CD14-positive monocyte (primary cell): ENCODE measurements at regions not wholly inside any gene's neighbourhood (a gene's known extent, or its start where the extent isn't known, plus 50 kb on each side); places are given as distances from the start of the nearest gene placed in this dataset.

Experiments used
- DNase-seq, 3 donors: peaks; one replicate each; pipeline ENCODE4 v3.0.0-alpha.2; 2011 to 2022
- H2AFZ ChIP-seq: 2 replicates; pipeline ENCODE4 v1.6.0; 2012; ENCODE audit warnings: mild to moderate bottlenecking, low read depth, low read length, inconsistent platforms; ENCODE audit not compliant: insufficient read depth, poor library complexity, severe bottlenecking
- H3K27ac ChIP-seq, 2 donors: 1 replicate in 1 of 2; 2 replicates in 1 of 2; pipeline ENCODE4 v1.5.1; 2012 to 2013; ENCODE audit warnings: low read length in 2 of 2, control low read depth in 1 of 2, inconsistent platforms in 1 of 2, low read depth in 1 of 2, mild to moderate bottlenecking in 1 of 2
- H3K27me3 ChIP-seq, 2 donors: one replicate each; pipeline versions ENCODE4 v1.6.0 to v1.6.1; 2011 to 2013; ENCODE audit warnings: low read length in 2 of 2; ENCODE audit not compliant: control insufficient read depth in 2 of 2, insufficient read depth in 2 of 2
- H3K36me3 ChIP-seq, 2 donors: replicated peaks in 1 of 2; 1 replicate in 1 of 2; 2 replicates in 1 of 2; pipeline versions ENCODE4 v1.5.1 to v1.6.1; 2012 to 2013; ENCODE audit warnings: low read length in 2 of 2, control low read depth in 1 of 2, inconsistent platforms in 1 of 2, mild to moderate bottlenecking in 1 of 2; ENCODE audit not compliant: insufficient read depth in 2 of 2, control insufficient read depth in 1 of 2
- H3K4me1 ChIP-seq, 2 donors: 1 replicate in 1 of 2; 2 replicates in 1 of 2; pipeline versions ENCODE4 v1.5.1 to v1.6.1; 2012 to 2013; ENCODE audit warnings: low read length in 2 of 2, control low read depth in 1 of 2, inconsistent platforms in 1 of 2, mild to moderate bottlenecking in 1 of 2, moderate library complexity in 1 of 2; ENCODE audit not compliant: insufficient read depth in 2 of 2, control insufficient read depth in 1 of 2
- H3K4me2 ChIP-seq: replicated peaks from 2 replicates; pipeline ENCODE3; 2012; ENCODE audit warnings: low read length, moderate library complexity, mild to moderate bottlenecking; ENCODE audit not compliant: poor library complexity, severe bottlenecking; ENCODE audit errors: extremely low read depth
- H3K4me3 ChIP-seq, 3 experiments: fragments of 200-600 bp in 1 of 3; sonication (generic) in 1 of 3; replicated peaks in 1 of 3; 1 replicate in 2 of 3; 2 replicates in 1 of 3; pipeline ENCODE4 v1.5.1; 2011 to 2013; ENCODE audit warnings: low read length in 3 of 3, mild to moderate bottlenecking in 3 of 3, control low read depth in 2 of 3, low read depth in 2 of 3, inconsistent platforms in 1 of 3, moderate library complexity in 1 of 3
- H3K79me2 ChIP-seq: 2 replicates; pipeline ENCODE4 v1.6.0; 2012; ENCODE audit warnings: mild to moderate bottlenecking, control low read depth, inconsistent platforms, low read length, moderate library complexity; ENCODE audit not compliant: insufficient read depth
- H3K9ac ChIP-seq: 2 replicates; pipeline ENCODE4 v1.6.0; 2017; ENCODE audit warnings: low read length, mild to moderate bottlenecking; ENCODE audit not compliant: insufficient read depth, poor library complexity, severe bottlenecking
- H3K9me3 ChIP-seq, 2 donors: replicated peaks in 1 of 2; 1 replicate in 1 of 2; 2 replicates in 1 of 2; pipeline versions ENCODE4 v1.5.1 to v1.6.1; 2012 to 2013; ENCODE audit warnings: low read length in 2 of 2, control low read depth in 1 of 2; ENCODE audit not compliant: control insufficient read depth in 1 of 2, insufficient read depth in 1 of 2
- H4K20me1 ChIP-seq: 2 replicates; pipeline ENCODE4 v1.6.0; 2012; ENCODE audit warnings: mild to moderate bottlenecking, low read length, control low read depth, moderate library complexity; ENCODE audit not compliant: insufficient read depth
- H3K27ac Mint-ChIP-seq, 7 donors: one replicate each; pipeline ENCODE4 v1.8.0; 2020; ENCODE audit warnings: mild to moderate bottlenecking in 7 of 7, mixed read lengths in 7 of 7, moderate library complexity in 6 of 7, inconsistent platforms in 2 of 7
- H3K27me3 Mint-ChIP-seq, 3 donors: one replicate each; pipeline ENCODE4 v1.8.0; 2021 to 2022; ENCODE audit warnings: low read depth in 3 of 3, mild to moderate bottlenecking in 3 of 3, mixed read lengths in 3 of 3, moderate library complexity in 3 of 3, inconsistent platforms in 1 of 3
- H3K36me3 Mint-ChIP-seq, 2 donors: one replicate each; pipeline ENCODE4 v1.8.0; 2020; ENCODE audit warnings: mixed read lengths in 2 of 2, inconsistent platforms in 1 of 2, mild to moderate bottlenecking in 1 of 2
- H3K4me1 Mint-ChIP-seq: one replicate; pipeline ENCODE4 v1.8.0; 2020; ENCODE audit warnings: mild to moderate bottlenecking, mixed read lengths
- H3K4me3 Mint-ChIP-seq, 2 donors: one replicate each; pipeline ENCODE4 v1.8.0; 2020; ENCODE audit warnings: mild to moderate bottlenecking in 2 of 2, mixed read lengths in 2 of 2, moderate library complexity in 1 of 2
- H3K9me3 Mint-ChIP-seq, 7 donors: one replicate each; pipeline ENCODE4 v1.8.0; 2020 to 2022; ENCODE audit warnings: mixed read lengths in 7 of 7, mild to moderate bottlenecking in 6 of 7, moderate library complexity in 6 of 7, inconsistent platforms in 2 of 7
- WGBS: methylation state at CpG from one replicate; pipeline ENCODE4 v1.1.5; 2013; ENCODE audit warnings: missing lambda C conversion rate; ENCODE audit not compliant: insufficient coverage; 5-methylcytosine and 5-hydroxymethylcytosine counted together
- intact Hi-C, 2 donors: fragments of 100-400 bp; cut with micrococcal nuclease; formaldehyde crosslinking; loops; one replicate each; pipeline versions ENCODE4 v1.15.0 to v1.15.1; 2023
- TF ChIP-seq, protein P1 (sequence below): fragments of 200-600 bp; IDR thresholded peaks from one replicate; pipeline ENCODE4 v1.8.0; 2022; ENCODE audit warnings: antibody characterized with exemption, mild to moderate bottlenecking

DNA sequence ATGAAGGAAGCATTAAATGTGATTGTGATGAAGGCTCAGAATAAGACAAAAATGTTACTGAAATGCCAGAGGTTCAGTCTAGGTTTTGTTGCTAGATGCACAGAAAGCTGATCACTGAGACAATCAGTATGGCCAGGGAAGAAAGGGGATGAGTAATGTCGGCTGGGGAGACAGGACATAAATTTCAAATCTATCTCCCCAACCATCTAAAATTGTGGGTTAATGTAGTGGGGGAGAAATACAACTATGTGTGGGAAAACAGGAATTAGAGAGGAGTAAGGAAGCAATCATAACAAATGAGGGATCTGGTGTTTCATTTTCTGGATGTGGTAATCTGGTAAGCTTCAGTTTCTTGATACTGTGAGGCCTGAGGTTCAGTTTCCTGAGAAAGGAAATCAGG lies 1111.0 kb downstream of the XPNPEP1 start:
- H3K4me1 ChIP-seq = no peaks in the 10 kb centered on the region
- TF ChIP-seq, protein P1, sequence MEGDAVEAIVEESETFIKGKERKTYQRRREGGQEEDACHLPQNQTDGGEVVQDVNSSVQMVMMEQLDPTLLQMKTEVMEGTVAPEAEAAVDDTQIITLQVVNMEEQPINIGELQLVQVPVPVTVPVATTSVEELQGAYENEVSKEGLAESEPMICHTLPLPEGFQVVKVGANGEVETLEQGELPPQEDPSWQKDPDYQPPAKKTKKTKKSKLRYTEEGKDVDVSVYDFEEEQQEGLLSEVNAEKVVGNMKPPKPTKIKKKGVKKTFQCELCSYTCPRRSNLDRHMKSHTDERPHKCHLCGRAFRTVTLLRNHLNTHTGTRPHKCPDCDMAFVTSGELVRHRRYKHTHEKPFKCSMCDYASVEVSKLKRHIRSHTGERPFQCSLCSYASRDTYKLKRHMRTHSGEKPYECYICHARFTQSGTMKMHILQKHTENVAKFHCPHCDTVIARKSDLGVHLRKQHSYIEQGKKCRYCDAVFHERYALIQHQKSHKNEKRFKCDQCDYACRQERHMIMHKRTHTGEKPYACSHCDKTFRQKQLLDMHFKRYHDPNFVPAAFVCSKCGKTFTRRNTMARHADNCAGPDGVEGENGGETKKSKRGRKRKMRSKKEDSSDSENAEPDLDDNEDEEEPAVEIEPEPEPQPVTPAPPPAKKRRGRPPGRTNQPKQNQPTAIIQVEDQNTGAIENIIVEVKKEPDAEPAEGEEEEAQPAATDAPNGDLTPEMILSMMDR = no peak

GRCh38 chr10:108808228-108808627 lies 1115.1 kb downstream of the XPNPEP1 start:
- no peaks in the 10 kb centered on the region for H3K9me3 ChIP-seq
- no peaks in the 10 kb centered on the region for H3K36me3 ChIP-seq
- intact Hi-C loops = no loop called here
- H3K4me2 ChIP-seq = no peak overlapping the region
- H3K9me3 Mint-ChIP-seq = peaks cover 0 to 4% (median 0%) of the 10 kb centered on the region in 7 donors
- H3K4me1 ChIP-seq = no peaks in the 10 kb centered on the region
- no peak overlapping the region for H3K4me3 Mint-ChIP-seq
- H3K27ac ChIP-seq = no peak overlapping the region
- no peaks in the 10 kb centered on the region for H4K20me1 ChIP-seq
- DNase-seq = no peak
- no peak overlapping the region for H3K9ac ChIP-seq
- H3K27ac Mint-ChIP-seq = no peak overlapping the region
- no CpG with 5 or more reads among the region's 2 CpGs for WGBS
- H2AFZ ChIP-seq = no peak overlapping the region
- H3K4me1 Mint-ChIP-seq = no peaks in the 10 kb centered on the region
- H3K27me3 ChIP-seq = no peaks in the 10 kb centered on the region
- no peak overlapping the region for H3K4me3 ChIP-seq
- H3K36me3 Mint-ChIP-seq = no peaks in the 10 kb centered on the region
- TF ChIP-seq, protein P1 = no peak
- H3K79me2 ChIP-seq = no peaks in the 10 kb centered on the region
- H3K27me3 Mint-ChIP-seq = peaks cover 0 to 1% (median 0%) of the 10 kb centered on the region in 3 donors

More for the DNA sequence above, 1111.0 kb downstream of the XPNPEP1 start:
- H2AFZ ChIP-seq = no peak overlapping the region
- WGBS = no CpG with 5 or more reads among the region's 1 CpG
- no peaks in the 10 kb centered on the region for H3K36me3 Mint-ChIP-seq
- no peak overlapping the region for H3K27ac Mint-ChIP-seq
- H3K27me3 ChIP-seq = no peaks in the 10 kb centered on the region
- peaks cover 0 to 16% (median 3%) of the 10 kb centered on the region in 7 donors for H3K9me3 Mint-ChIP-seq
- intact Hi-C loops = no loop called here
- no peaks in the 10 kb centered on the region for H3K27me3 Mint-ChIP-seq
- no peaks in the 10 kb centered on the region for H3K4me1 Mint-ChIP-seq
- no peak overlapping the region for H3K9ac ChIP-seq
- H3K9me3 ChIP-seq = peaks cover 4 to 7% of the 10 kb centered on the region in 2 donors
- no peak overlapping the region for H3K4me3 ChIP-seq
- no peak overlapping the region for H3K4me2 ChIP-seq
- DNase-seq = no peak
- no peaks in the 10 kb centered on the region for H3K36me3 ChIP-seq
- no peaks in the 10 kb centered on the region for H3K79me2 ChIP-seq
- H3K4me3 Mint-ChIP-seq = no peak overlapping the region
- no peak overlapping the region for H3K27ac ChIP-seq
- no peaks in the 10 kb centered on the region for H4K20me1 ChIP-seq
